GM18867 (cell line): ENCODE measurements at regions not wholly inside any gene's neighbourhood (a gene's known extent, or its start where the extent isn't known, plus 50 kb on each side); places are given as distances from the start of the nearest gene placed in this dataset.

Source experiments
- ATAC-seq: cut with Tn5 transposase; IDR thresholded peaks from one replicate; pipeline ENCODE4 v1.9.1; 2021; ENCODE audit warnings: mild to moderate bottlenecking, moderate library complexity; ENCODE audit not compliant: unreplicated experiment

DNA sequence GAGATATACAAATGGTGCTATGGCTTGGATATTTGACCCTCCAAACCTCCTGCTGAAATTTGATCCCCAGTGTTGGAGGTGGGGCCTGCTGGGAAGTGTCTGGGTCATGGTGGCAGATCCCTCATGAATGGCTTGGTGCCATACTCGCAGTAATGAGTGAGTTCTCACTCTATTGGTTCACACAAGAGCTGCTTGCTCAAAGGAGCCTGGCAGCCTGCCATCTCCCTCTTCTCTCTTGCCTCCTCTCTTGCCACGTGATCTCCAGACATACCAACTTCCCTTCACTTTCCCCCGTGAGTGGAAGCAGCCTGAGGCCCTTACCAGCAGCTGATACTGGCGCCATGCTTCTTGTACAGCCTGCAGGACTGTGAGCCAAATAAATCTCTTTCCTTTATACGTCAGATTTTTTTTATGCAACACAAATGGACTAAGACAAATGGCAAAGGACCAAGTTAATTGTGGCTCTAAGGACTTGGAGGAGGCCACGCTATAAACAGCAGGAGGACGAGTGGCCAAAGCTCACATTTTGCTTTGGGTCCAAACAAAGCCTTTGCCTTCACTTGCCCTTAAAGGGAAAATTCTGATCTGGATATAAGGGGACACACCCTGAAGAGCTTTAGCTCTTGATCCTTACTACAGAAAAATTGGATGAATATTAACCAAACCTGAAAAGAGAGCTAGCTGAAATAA, 214.7 kb downstream of the SS18 start:
- no peak for ATAC-seq

DNA sequence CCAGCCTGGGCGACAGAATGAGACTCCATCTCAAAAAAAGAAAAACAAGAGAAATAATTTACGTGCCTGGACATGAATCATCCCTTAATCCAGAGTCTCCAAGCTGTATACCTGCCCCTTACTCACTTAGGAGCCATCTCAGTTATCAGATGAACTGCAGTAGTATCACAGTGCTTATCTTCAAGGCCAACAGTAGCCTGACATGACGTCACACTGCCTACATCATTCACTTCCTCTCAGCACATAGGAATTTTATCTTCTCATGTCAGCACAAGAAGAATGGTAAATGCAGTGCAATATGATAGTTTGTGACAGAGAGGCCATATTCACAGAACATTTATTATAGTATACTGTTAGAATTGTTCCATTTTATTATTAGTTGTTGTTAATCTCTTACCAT, 216.6 kb downstream of the SS18 start:
- no peak for ATAC-seq

DNA sequence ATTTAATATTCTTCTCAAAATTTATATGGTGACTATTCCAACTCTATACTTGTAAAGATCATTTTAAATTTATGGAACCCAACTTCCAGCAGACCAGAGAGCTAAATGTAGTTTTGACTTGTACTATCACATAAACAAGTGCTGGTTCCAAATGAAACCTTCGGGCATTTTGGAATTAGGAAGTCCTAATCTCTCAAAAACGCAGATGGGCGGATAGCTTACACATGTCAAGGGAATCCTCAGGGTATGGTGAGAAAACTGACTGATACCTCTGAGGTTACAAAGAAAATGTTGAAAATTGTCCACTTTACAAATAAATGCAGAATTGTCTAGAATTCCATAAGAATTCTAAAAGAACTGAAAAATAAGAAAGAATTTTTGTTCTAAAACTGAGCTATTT, 224.1 kb downstream of the SS18 start:
- ATAC-seq, result no peak

- no peak for ATAC-seq
Measured at GRCh38 chr18:25862881-25863600, 227.4 kb downstream of the SS18 start.

DNA sequence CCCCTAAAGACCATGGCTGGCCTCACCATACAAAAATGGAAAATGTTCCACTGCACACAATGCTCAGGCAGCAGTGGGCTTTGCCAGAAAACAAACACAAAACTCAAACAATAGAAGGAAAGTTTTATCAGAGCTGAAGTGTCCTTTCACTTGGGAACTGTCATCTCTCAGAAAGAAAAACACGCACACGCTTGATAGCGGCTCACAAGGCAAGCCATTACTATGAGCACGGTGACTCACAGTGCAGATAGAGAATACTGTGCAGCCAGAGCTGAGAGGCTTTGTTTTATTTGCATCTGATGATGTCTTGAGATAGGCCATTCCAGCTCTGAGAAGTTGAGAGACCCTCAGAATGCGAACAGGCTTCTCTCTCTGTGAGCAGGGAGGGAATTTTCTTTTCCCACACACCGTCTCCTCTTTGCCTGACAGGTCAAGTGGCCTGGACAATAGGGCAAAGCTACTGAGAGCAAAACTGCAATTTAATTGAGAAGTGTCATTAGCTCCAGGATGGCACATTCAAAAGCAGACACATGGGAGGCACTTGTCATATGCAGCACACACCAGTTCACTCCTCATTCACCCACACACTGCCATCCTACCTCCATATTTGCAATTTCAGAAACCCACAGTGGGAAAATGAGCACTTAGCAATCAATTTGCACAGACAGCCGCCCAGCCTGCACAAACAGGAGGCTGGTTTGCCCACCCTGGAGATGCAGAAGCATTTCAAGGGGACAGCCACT, 236.6 kb downstream of the SS18 start:
- ATAC-seq, result no peak

DNA sequence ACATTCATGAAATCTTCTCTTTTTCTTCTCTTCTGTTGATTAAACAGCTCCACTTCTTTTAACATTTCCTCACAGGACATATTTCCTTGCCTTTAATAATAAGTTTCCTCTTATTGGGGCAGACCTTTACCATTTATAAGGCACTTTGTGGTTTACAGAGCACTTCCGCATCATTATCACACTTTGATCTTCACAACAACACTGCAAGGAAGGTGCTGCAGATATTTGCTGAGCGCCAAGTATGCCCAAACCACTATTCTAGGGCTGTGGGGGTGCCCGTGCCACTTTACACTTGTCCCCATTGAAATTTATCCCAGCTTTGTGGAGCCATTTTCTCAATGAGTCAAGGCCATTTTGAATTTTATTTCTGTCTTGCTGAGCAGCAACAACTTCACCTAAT, 246.6 kb downstream of the SS18 start:
- ATAC-seq, result no peak

- no peak for ATAC-seq
Measured at GRCh38 chr18:25842665-25843064, 247.7 kb downstream of the SS18 start.

DNA sequence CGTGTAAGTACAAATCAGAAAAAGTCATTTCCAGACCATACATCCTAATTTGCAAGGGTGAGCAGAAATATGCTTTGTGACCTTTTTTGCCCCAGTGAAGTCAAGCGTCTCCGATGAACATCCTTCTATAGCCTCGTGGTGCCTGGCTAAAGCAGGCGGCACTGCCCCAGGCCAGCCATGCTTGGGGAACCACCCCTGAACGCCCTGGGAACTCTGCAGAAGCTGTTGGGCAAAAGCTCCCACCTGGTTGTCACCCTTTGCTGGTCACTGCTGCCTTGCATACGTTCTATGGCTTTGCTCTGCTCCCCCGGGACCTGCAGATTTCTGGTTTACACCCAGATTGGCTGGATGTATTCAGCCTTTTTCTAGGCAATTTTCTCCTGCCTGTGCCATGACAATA, 256.4 kb downstream of the SS18 start:
- no peak for ATAC-seq

GRCh38 chr18:25832001-25832604, 258.3 kb downstream of the SS18 start:
- peak; percentile 82 for ATAC-seq

- no peak for ATAC-seq
Measured at GRCh38 chr18:25831301-25831701, 259.1 kb downstream of the SS18 start.

GRCh38 chr18:25830787-25831186, 259.6 kb downstream of the SS18 start:
- ATAC-seq, result no peak

DNA sequence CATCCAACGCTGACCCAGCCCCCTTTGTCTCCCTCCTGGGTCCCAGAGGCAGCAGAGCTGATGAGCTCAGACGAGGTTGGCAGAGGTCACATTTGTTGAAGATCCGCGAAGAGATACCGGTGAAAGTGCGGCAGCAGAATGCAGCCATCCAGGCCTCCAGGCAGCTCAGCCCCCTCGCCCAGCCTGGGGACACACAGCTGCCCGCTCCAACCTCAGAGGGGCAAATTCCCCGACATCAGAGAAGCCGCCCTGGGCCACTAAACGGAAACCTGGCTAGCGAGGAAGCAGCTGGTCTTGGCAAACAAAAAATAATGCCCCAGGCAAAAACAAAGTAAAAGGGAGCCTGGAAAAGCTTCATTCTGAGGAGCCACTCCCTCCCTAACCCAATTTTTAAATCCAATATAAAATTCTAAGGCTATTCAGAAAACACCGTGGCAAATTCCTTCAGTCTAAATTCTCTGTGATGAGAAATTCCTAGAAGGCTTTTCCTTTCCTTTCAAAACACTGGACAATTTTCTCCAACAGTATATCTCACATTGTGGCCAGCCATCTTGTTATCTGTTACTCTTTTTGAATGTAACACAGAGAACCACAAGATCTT, 262.4 kb downstream of the SS18 start:
- ATAC-seq, result no peak

- no peak for ATAC-seq
Measured at GRCh38 chr18:25827228-25827627, 263.2 kb downstream of the SS18 start.

GRCh38 chr18:25826823-25827222, 263.6 kb downstream of the SS18 start:
- ATAC-seq, result no peak

DNA sequence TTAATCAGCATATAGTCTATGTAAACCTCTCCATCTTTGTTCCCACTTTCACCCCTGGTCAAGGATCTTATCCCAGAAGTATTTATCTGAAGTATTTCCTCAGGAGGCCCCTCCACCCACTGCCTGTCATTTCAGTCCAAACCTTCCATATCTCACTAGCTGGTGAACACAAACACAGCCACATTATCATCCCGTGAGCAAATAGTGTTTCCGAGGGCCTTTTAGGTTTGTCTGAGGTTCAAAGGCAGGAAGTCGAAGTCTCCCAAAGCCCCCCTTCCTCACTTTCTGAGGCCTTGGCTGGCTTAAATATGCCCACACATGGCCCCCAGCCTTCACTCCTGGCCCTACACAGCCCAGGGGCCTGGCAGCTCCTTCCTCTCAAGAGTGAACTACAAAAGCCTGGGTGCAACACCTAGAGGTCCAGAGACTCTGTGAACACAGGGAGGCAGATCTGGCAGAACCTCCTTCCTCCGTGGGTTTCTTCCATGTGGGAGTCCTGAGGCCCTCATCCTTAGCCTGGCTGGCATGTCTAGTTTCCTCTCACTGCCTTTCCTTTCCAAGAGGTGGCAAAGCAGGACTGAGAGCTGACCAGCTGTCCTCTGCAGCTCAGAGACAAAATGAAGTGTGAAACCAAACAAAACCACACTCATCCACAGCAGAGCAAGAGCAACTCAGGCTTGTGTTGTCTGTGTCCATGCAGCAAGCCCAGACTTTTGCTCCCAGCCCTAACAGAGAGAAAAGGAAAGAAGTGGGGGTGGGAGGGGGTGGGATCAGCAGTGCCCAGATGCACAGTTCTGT, 264.2 kb downstream of the SS18 start:
- ATAC-seq, result peak; percentile 46

GRCh38 chr18:25825056-25825455, 265.4 kb downstream of the SS18 start:
- ATAC-seq, result no peak

DNA sequence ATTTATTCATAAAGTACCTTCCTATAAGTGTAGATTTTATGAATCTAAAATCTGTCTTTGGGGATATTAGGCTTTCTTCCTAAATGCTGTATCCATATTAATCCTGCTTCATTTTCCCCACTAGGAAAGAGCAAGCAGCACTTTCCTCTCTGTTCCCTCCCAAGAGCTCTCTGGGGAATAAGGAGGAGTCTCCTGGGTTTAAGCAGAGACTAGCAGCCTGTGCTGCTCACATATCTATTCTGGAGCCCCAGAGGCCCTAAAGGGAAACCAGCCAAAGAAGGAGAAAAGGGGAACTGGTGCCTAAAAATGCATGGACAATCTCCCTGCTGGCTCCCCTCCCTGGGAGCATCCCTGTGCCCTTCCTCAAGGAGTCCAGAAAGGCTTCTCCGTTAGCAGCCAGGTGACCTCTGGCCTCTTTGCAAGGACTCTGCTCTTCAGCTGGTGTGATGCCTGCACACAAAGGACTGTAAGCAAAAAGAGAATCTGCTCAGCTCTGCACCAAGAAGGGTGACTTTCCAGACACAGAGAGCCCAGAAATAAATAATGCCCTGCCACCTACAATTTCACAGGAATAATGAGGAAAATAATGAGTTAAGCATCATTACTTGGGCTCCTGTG, 270.6 kb downstream of the SS18 start:
- no peak for ATAC-seq

- no peak for ATAC-seq
Measured at GRCh38 chr18:25818505-25818904, 271.9 kb downstream of the SS18 start.

- ATAC-seq, result no peak
Measured at GRCh38 chr18:25817546-25818237, 272.7 kb downstream of the SS18 start.
